Trophoblast cell (in vitro differentiated cells and primary cell): ENCODE measurements at regions not wholly inside any gene's neighbourhood (a gene's known extent, or its start where the extent isn't known, plus 50 kb on each side); places are given as distances from the start of the nearest gene placed in this dataset.

Experiments
- DNase-seq, 2 donors: peaks; one replicate each; pipeline ENCODE4 v3.0.0-alpha.2; 2016
- H2AFZ ChIP-seq: 2 replicates; pipeline ENCODE4 v1.6.1; 2013; ENCODE audit warnings: low read length, moderate library complexity, mild to moderate bottlenecking; ENCODE audit not compliant: insufficient read depth, poor library complexity
- H2AK5ac ChIP-seq: 2 replicates; pipeline ENCODE4 v1.6.1; 2013; ENCODE audit warnings: mild to moderate bottlenecking, low read length
- H2BK120ac ChIP-seq: 2 replicates; pipeline ENCODE4 v1.6.1; 2013; ENCODE audit warnings: low read length, mild to moderate bottlenecking, moderate library complexity; ENCODE audit not compliant: insufficient read depth, poor library complexity
- H2BK12ac ChIP-seq: 2 replicates; pipeline ENCODE4 v1.6.1; 2013; ENCODE audit warnings: mild to moderate bottlenecking, low read length, moderate library complexity
- H2BK5ac ChIP-seq: 2 replicates; pipeline ENCODE4 v1.6.1; 2013; ENCODE audit warnings: low read length, low read depth, moderate library complexity, mild to moderate bottlenecking; ENCODE audit not compliant: poor library complexity
- H3K14ac ChIP-seq: 2 replicates; pipeline ENCODE4 v1.6.1; 2013; ENCODE audit warnings: mild to moderate bottlenecking, low read length
- H3K18ac ChIP-seq: 2 replicates; pipeline ENCODE4 v1.6.1; 2013; ENCODE audit warnings: mild to moderate bottlenecking, low read length
- H3K23ac ChIP-seq: 2 replicates; pipeline ENCODE4 v1.6.1; 2013; ENCODE audit warnings: low read length
- H3K27ac ChIP-seq: 2 replicates; pipeline ENCODE4 v1.5.1; 2013; ENCODE audit warnings: low read depth, mild to moderate bottlenecking, inconsistent platforms, low read length, moderate library complexity
- H3K27me3 ChIP-seq: 2 replicates; pipeline ENCODE4 v1.6.1; 2013; ENCODE audit warnings: inconsistent platforms, mild to moderate bottlenecking, low read length, moderate library complexity; ENCODE audit not compliant: insufficient read depth
- H3K36me3 ChIP-seq, 2 experiments: 1 replicate in 1 of 2; 2 replicates in 1 of 2; pipeline ENCODE4 v1.6.1; 2013; ENCODE audit warnings: low read length in 2 of 2, mild to moderate bottlenecking in 2 of 2, moderate library complexity in 1 of 2; ENCODE audit not compliant: insufficient read depth in 2 of 2, control insufficient read depth in 1 of 2
- H3K4ac ChIP-seq: 2 replicates; pipeline ENCODE4 v1.6.1; 2013; ENCODE audit warnings: low read depth, mild to moderate bottlenecking, low read length, moderate library complexity
- H3K4me1 ChIP-seq, 2 experiments: 1 replicate in 1 of 2; 2 replicates in 1 of 2; pipeline ENCODE4 v1.6.1; 2013; ENCODE audit warnings: low read length in 2 of 2, mild to moderate bottlenecking in 2 of 2, moderate library complexity in 1 of 2; ENCODE audit not compliant: insufficient read depth in 2 of 2, control insufficient read depth in 1 of 2
- H3K4me2 ChIP-seq: 2 replicates; pipeline ENCODE4 v1.6.1; 2013; ENCODE audit warnings: inconsistent platforms, mild to moderate bottlenecking, low read length, moderate library complexity
- H3K4me3 ChIP-seq: 2 replicates; pipeline ENCODE4 v1.5.1; 2013; ENCODE audit warnings: mild to moderate bottlenecking, low read depth, low read length, inconsistent platforms
- H3K79me1 ChIP-seq: one replicate; pipeline ENCODE4 v1.6.1; 2013; ENCODE audit warnings: low read length
- H3K79me2 ChIP-seq: 2 replicates; pipeline ENCODE4 v1.6.1; 2013; ENCODE audit warnings: low read length, mild to moderate bottlenecking; ENCODE audit not compliant: control insufficient read depth, insufficient read depth, poor library complexity
- H3K9ac ChIP-seq: 2 replicates; pipeline ENCODE4 v1.6.1; 2013; ENCODE audit warnings: mild to moderate bottlenecking, low read length
- H3K9me3 ChIP-seq: 2 replicates; pipeline ENCODE4 v1.6.1; 2013; ENCODE audit warnings: low read depth, mild to moderate bottlenecking, control low read depth, inconsistent platforms, low read length; ENCODE audit not compliant: insufficient read depth
- H4K12ac ChIP-seq: 2 replicates; pipeline ENCODE4 v1.6.1; 2013; ENCODE audit warnings: low read depth, mild to moderate bottlenecking, low read length, moderate library complexity
- H4K8ac ChIP-seq: 2 replicates; pipeline ENCODE4 v1.6.1; 2013; ENCODE audit warnings: low read depth, mild to moderate bottlenecking, low read length, moderate library complexity
- H4K91ac ChIP-seq: one replicate; pipeline ENCODE4 v1.6.1; 2013; ENCODE audit warnings: low read depth, mild to moderate bottlenecking, low read length, moderate library complexity
- WGBS: extraction: QIAGEN DNeasy Blood & Tissue Kit; methylation state at CpG from one replicate; pipeline ENCODE4 v1.1.7; 2013; ENCODE audit warnings: missing lambda C conversion rate; ENCODE audit not compliant: insufficient read length, insufficient coverage; ENCODE audit errors: extremely low coverage; 5-methylcytosine and 5-hydroxymethylcytosine counted together

DNA sequence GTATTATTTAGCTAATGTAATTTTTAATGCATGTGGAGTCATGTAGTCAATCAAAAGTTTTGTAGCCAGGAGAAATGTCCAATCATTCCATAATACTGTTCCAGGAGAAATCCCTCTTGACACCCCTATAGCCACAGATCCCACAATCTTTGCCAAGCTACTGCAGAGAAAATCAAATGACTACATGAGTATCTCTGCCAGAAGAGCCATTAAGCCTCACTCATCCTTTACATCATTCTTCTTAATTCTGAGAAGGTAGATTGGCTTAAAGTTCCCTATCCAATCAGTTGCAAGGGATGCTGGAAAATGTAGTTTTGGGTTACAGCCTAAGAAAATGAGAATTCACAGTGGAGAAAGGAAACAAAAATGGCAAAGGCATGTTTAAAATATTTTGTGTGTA, 502.1 kb downstream of the ZBBX start:
- no peak overlapping the region for H3K9ac ChIP-seq
- H3K27ac ChIP-seq, result no peak overlapping the region
- no peak for DNase-seq
- no peak overlapping the region for H2BK5ac ChIP-seq
- H3K4me1 ChIP-seq, result no peaks in the 10 kb centered on the region
- H4K91ac ChIP-seq, result no peak overlapping the region
- no peak overlapping the region for H3K4me3 ChIP-seq
- H3K36me3 ChIP-seq, result no peaks in the 10 kb centered on the region
- H3K9me3 ChIP-seq, result no peaks in the 10 kb centered on the region
- no peaks in the 10 kb centered on the region for H3K79me2 ChIP-seq
- no peaks in the 10 kb centered on the region for H3K79me1 ChIP-seq
- H4K8ac ChIP-seq, result no peak overlapping the region
- H2AFZ ChIP-seq, result no peak overlapping the region
- H2AK5ac ChIP-seq, result no peak overlapping the region
- no peak overlapping the region for H3K23ac ChIP-seq
- H2BK12ac ChIP-seq, result no peak overlapping the region
- no peak overlapping the region for H3K18ac ChIP-seq
- H3K14ac ChIP-seq, result no peak overlapping the region
- no peak overlapping the region for H3K4me2 ChIP-seq
- H3K27me3 ChIP-seq, result no peaks in the 10 kb centered on the region
- H4K12ac ChIP-seq, result no peak overlapping the region
- H2BK120ac ChIP-seq, result no peak overlapping the region
- no peak overlapping the region for H3K4ac ChIP-seq

DNA sequence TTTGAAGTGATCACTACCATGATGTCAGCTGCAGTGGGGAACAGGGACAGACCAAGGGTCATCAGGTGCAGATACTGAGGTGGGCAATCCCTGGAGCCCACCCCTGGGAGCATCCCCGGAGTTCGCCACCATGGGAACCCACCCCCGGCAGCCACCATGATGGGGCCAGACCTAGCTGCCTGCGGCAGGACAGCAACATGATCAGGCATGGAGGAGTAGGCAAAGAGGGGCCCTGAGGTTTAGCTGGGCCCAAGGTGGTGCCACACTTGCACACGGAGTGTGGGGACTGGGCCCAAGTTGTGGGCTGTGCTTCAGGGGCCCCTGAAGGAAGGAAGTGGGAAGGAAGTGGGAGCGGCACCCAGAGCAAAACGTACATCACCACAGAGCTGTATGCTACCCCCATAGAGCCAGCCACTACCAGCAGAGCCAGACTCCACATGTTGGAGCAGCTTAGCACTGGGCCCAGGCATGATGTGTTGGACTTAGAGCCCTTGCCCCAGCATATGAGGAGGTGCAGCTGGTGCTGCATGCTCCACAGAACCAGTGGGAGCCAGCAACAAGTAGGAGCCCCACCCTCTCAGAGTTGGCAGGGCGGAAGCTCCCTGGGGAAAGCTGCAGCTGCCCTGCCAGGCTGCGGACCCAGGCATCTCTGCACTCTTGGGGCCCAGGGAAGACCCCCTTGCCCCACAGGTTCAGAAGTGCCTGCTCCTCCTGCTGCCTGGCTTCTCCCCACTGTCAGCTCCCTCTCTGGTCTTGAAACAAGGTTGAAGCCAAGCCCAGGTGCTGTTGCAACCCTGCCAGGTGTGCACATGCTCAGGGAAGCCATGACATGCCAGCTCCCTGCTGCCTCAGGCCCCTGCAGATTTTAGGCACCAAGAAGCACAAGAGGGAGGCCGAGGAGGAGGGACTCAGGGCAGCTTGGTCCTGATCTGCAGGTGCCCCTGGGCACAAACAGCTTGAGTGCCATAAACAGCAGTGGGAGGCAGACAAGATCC, 515.3 kb downstream of the ZBBX start:
- no peak overlapping the region for H3K4me2 ChIP-seq

DNA sequence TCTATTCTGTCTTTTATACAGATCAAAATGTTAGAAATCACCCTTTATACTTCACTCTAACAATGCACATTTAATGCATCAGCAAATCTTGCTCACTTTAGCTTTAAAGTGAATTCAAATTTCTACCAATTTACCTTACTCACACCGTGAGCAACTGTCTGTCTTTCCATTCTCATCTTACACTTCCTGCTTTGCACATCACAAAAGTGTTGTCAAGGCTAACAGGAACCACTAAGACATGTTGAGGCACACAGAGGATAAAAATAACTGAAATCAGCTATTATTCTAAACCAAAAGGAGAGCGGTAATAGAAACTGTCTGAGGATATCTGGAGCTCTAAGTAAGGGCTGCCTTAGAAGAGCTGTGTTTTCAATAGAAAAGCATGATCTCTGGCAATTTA, 519.9 kb downstream of the ZBBX start:
- Histone ChIP-seq H3K23ac (no peak overlapping the region), H3K27ac (no peak overlapping the region), H3K79me1 (no peaks in the 10 kb centered on the region), H3K27me3 (no peaks in the 10 kb centered on the region), H2AFZ (no peak overlapping the region), H3K4me2 (no peak overlapping the region), H3K79me2 (no peaks in the 10 kb centered on the region), H4K8ac (no peak overlapping the region), H3K36me3 (no peaks in the 10 kb centered on the region), H3K9me3 (no peaks in the 10 kb centered on the region), H3K18ac (no peak overlapping the region), H4K91ac (no peak overlapping the region), H4K12ac (no peak overlapping the region), H2AK5ac (no peak overlapping the region), H3K4ac (no peak overlapping the region), H2BK120ac (no peak overlapping the region), H3K14ac (no peak overlapping the region), H3K9ac (no peak overlapping the region), H3K4me1 (no peaks in the 10 kb centered on the region), H3K4me3 (no peak overlapping the region), H2BK5ac (no peak overlapping the region), H2BK12ac (no peak overlapping the region)
- no peak for DNase-seq
- no CpG with 5 or more reads among the region's 2 CpGs for WGBS

More for the DNA sequence above, 515.3 kb downstream of the ZBBX start:
- no peak overlapping the region for H2BK12ac ChIP-seq
- H2AFZ ChIP-seq, result no peak overlapping the region
- no peak for DNase-seq
- no peak overlapping the region for H3K14ac ChIP-seq
- no peak overlapping the region for H3K23ac ChIP-seq
- no peak overlapping the region for H3K27ac ChIP-seq
- no peak overlapping the region for H4K91ac ChIP-seq
- no peaks in the 10 kb centered on the region for H3K4me1 ChIP-seq
- H3K79me2 ChIP-seq, result no peaks in the 10 kb centered on the region
- H2AK5ac ChIP-seq, result no peak overlapping the region
- no peak overlapping the region for H3K18ac ChIP-seq
- WGBS, result no CpG with 5 or more reads among the region's 10 CpGs
- H2BK5ac ChIP-seq, result no peak overlapping the region
- no peaks in the 10 kb centered on the region for H3K79me1 ChIP-seq
- H3K9me3 ChIP-seq, result no peaks in the 10 kb centered on the region
- peak overlapping the region; percentile 49 for H3K4me3 ChIP-seq
- no peak overlapping the region for H3K4ac ChIP-seq
- H4K8ac ChIP-seq, result no peak overlapping the region
- no peak overlapping the region for H3K9ac ChIP-seq
- no peak overlapping the region for H4K12ac ChIP-seq
- no peaks in the 10 kb centered on the region for H3K27me3 ChIP-seq
- no peaks in the 10 kb centered on the region for H3K36me3 ChIP-seq
- no peak overlapping the region for H2BK120ac ChIP-seq

DNA sequence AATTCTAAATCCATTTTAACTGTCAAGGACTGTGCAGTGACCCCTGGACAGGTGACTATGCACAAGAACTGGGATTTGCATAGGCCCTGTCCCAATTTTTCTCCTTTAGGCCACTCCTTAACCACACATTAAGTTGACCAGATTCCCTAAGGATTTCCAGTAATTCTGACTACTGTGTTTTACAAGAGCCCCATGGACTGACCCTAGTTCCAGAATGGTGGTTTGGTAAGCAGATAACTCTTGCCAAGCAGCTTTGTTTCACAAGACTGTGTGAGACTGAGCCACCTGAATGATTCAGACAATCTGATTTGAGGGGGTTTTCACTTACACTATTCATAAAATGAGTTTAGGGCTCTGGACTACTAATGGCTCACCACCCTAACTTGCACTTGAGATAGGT, 535.8 kb downstream of the ZBBX start:
- Histone ChIP-seq H3K4me1 (no peaks in the 10 kb centered on the region), H3K23ac (no peak overlapping the region), H3K4me3 (no peak overlapping the region), H2BK12ac (no peak overlapping the region), H2BK5ac (no peak overlapping the region), H3K18ac (no peak overlapping the region), H2AFZ (no peak overlapping the region), H3K27me3 (no peaks in the 10 kb centered on the region), H2AK5ac (no peak overlapping the region), H4K8ac (no peak overlapping the region), H2BK120ac (no peak overlapping the region), H3K36me3 (no peaks in the 10 kb centered on the region), H3K79me2 (no peaks in the 10 kb centered on the region), H3K4me2 (no peak overlapping the region), H3K14ac (no peak overlapping the region), H4K91ac (no peak overlapping the region), H4K12ac (no peak overlapping the region), H3K9ac (no peak overlapping the region), H3K79me1 (no peaks in the 10 kb centered on the region), H3K9me3 (no peaks in the 10 kb centered on the region), H3K4ac (no peak overlapping the region), H3K27ac (no peak overlapping the region)
- DNase-seq, result no peak
